Erythroblast (primary cell): ENCODE measurements at regions not wholly inside any gene's neighbourhood (a gene's known extent, or its start where the extent isn't known, plus 50 kb on each side); places are given as distances from the start of the nearest gene placed in this dataset.

Experiments used
- GATA1 ChIP-seq: IDR thresholded peaks from 2 replicates; pipeline ENCODE4 v1.6.1; 2011; ENCODE audit warnings: low read depth, mild to moderate bottlenecking, control low read depth, low read length, moderate library complexity
- POLR2A ChIP-seq: IDR thresholded peaks from 2 replicates; pipeline ENCODE4 v1.6.1; 2011; ENCODE audit warnings: mild to moderate bottlenecking, low read length

DNA sequence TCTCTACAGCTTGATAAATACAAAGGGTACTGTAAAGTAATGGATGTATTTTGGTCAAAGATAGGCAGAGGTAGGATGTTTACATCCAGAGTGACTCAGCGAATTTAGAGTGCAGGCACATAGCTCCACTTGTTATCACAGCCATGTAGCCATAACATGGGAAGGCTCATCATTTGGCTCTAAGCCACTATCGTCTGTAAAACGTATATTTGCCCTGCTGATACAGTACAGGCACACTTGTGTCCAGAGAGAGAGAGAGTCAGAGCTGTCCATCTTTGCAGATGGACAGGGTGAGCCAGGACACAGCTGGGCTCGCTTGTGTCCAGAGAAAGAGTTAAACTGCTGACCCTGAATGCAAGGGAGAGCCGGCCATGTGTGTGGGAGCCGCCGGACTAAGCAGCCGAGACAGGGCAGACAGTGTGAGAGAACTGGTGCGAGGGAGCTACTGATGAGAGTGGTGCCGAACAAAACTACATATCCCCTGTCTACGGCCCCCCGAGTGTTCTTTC lies 619.0 kb downstream of the DOK5 start:
- TF ChIP-seq POLR2A (no peak), GATA1 (no peak)
